GM18511 (cell line): ENCODE measurements at regions not wholly inside any gene's neighbourhood (a gene's known extent, or its start where the extent isn't known, plus 50 kb on each side); places are given as distances from the start of the nearest gene placed in this dataset.
"Not testable (repeated sequence)": the region's sequence is repeated elsewhere in the genome, so short reads cannot be mapped to it uniquely, and the experiment has no call there.

ENCODE experiments used
- ATAC-seq: cut with Tn5 transposase; IDR thresholded peaks from one replicate; pipeline ENCODE4 v1.9.1; 2021; ENCODE audit warnings: mild to moderate bottlenecking, moderate library complexity; ENCODE audit not compliant: unreplicated experiment

DNA sequence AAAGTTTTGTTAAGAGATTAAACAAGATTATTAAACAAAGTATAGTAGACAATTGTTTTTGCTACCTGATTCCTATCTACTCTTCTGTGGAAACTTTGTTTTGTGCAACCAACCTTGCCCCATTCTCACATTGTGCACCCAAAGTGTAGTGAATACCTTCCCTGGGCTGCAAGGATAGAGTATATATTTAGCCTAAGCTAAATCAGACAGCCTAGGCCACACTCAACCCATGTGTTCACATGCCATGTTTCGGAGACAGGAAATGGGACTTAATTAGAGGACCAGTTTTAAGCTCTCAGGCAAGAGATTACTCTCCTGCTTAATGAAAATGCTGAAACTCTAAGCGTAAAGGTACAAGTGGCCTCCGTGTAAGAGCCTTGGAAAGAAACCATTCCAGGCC, 734.9 kb upstream of the USP15 start:
- no peak for ATAC-seq

DNA sequence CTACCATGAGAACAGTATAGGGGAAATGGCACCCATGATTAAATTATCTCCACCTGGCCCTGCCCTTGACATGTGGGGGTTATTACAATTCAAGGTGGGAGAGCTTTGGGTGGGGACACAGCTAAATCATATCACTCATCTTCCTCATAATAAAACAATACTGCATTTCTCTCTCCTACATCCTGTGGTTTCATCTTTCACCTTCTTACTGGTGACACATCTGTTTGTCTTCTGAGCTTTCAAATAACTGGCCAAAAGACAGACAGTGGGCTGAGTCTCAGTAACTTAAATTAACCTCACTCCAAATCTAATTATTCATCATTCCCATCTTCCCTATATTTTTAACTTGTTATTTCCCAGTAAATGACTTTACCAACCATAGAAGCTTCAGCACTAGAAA, 729.7 kb upstream of the USP15 start:
- ATAC-seq: no peak

DNA sequence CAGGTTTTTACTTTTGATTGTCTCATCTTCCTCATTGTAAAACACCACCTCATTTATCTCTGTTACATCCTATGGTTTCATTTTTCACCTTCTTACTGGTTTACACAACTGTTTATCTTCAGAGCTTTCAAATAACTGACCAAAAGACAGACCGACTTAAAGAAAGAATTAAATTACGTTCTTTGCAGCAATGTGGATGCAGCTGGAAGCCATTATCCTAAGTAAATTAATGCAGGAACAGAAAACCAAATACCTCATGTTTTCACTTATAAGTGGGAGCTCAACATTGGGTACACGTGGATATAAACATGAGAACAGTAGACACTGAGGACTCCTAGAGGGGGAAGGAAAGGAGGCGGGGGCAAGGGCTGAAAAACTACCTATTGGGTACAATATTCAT, 729.0 kb upstream of the USP15 start:
- no peak for ATAC-seq

DNA sequence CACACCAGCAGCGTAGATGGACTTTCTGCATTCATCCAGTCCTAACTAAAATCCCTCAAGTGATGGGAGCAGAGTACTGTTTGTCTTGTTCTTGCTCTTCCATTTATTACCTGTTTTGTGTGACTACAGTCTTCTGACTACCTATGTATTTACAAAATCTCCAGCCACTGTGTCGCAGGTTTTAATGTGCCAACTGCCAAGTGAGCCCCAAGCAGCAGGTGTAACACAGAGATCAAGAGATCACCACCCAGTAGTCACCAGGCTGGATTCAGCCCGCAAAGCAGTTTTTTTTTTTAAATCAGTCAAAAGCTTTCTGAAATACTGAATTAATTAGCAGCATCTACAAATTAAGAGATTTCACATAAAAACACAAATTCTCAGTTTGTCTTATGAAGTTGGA, 724.1 kb upstream of the USP15 start:
- no peak for ATAC-seq

DNA sequence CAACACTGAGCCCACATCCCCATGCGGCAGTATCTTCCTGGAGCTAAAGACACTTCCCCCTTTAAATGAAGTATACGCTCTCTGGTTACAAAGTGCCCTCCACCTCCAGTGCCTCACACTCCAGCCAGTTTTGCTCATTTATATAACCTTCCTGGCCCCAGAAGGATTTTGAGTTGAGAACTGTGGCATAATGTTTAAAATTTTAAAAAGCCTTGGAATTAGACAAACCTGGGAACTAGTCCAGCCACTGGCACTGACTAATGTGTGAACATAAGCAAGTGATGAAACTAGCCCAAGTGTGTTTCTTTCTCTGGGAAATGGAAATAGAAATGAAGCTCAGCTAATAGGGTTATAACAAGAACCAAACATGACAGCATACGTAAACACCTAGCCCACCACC, 723.7 kb upstream of the USP15 start:
- no peak for ATAC-seq

DNA sequence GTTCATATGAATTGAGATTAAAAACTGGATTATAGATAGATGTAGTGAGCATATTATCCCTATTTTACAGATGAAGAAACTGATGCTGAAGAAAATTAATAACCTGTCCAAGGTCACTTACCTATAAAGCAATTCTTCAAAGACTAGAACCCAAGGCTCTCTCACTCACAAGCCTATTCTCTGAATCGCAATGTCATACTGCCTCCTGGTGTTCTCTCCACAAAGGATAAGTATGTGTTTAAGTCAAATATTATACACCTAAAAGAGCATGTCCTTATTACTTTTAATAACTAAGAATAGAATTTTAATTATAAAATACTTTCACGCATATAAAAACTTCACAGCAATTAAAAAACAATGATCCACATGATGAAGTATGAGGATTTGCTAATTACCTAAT, 721.3 kb upstream of the USP15 start:
- no peak for ATAC-seq

DNA sequence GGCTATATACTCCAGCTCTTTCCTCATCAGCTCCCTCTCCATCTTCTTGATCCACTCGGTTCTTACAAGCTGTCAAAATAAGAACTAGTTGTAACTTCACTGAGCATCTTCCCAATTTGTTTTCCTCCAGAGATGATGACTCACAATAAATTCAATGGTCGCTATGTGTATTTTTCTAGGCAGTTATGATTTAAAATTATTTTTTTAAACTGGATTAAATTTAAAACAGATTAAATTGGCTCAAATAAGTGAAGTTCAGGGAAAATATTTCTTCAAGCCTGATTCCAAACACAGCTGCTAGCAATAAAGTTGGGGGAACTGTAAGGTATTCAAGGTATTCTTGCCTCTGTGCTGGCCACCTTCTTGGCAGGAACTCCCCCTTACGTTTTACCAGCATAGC, 717.7 kb upstream of the USP15 start:
- no peak for ATAC-seq

DNA sequence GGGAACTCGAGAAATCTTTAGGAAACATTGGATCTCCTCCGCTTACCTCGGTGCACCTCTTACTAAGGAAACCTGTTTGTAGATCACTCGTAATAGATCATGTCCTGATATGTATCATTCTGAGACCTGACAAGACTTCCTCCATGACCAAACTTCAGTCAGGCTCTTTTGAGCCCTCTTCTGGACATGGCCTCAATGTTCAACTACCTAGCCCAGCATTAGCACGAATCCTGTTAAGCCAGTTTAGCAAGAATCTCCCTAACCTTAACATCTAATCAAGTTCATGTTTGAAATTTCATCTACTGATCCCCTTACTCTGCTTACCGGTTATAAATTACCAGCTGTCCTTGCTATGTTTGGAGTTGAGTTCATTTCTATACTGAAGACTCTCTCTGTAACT, 713.9 kb upstream of the USP15 start:
- no peak for ATAC-seq

DNA sequence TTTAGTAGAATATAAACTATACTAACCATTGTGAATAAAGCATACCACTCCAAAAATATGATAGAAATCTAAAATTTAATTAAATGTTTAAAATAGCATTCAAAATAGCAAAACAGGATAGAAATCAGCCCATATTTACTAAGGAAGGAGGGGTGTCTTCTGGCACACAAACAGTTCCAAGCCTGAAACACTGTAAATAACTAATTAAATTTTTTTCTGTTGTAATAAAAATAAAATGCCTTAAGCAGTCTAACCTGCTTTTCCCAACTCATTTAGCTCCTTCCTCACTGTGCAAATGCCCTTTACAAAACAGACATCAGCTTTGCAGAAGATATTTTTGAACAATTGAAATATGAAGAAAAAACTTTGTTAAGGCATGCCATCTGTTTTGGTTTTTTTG, 707.1 kb upstream of the USP15 start:
- ATAC-seq: no peak

DNA sequence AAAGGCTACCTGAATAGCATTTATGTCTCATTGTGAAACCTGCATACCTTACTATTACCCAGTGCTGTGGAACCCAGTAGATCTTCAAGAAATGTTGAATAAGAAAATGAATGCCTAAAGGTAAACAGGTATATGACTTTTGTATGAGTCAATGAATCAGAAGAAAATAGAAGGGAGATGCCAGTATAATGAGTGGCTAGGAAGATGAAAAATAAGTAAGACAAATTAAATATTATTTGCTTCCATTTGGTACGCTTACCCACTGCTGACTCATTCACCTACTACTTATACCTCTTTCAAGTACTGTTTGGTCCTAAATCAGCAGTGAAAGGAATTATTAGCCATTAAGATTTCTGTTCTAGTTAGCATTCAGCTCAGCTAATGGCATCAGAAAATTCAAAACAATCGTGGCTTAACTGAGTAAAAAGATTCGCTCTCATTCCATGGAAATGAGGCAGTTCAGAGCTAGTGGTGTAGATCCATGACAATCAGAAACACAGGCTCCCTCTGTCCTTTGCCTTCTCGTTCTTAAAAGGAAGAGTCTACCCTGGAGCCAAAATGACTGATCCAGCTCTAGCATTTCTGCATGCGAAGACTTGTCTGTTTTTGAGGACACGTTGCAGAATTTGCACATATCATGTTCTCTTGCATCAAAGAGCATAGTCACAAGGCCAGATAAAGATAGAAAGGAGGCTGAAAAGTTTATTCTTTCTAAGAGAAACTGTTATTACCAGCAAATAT, 705.8 kb upstream of the USP15 start:
- no peak for ATAC-seq

DNA sequence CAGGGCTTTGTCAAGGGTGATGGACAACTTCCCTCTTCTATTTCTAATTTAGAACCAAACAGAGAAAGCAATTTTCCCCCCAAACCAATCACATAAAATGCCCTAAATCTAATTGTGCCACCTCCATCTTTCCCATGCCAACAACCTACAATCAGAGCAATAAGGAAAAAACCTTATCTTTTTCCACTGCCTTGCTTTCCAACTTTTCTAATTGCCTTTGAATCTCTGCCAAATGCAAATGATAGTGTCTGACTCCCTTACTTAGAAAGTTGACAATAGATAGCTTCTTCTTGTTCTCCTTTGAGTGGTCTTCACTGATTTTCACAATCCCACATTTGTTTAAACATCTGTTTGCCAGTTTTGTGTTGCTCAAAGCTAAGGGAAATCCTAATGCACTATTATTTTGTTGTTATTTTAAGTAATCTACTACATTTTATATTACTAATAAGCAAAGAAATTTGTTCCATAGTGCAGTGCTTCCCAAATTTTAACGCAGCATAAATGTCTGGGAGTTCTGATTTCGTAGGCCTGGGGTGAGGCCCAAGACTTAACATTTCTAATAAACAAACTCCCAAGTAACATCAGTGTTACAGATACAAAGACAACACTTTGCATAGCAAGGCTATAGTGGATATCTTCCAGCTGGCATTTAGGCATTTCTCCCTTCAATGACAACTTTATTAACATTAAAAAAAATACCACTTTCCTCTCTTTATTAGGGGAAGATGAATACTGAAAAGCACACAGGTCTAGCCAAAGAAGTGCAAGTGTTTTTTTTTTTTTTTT, 696.3 kb upstream of the USP15 start:
- ATAC-seq: no peak

DNA sequence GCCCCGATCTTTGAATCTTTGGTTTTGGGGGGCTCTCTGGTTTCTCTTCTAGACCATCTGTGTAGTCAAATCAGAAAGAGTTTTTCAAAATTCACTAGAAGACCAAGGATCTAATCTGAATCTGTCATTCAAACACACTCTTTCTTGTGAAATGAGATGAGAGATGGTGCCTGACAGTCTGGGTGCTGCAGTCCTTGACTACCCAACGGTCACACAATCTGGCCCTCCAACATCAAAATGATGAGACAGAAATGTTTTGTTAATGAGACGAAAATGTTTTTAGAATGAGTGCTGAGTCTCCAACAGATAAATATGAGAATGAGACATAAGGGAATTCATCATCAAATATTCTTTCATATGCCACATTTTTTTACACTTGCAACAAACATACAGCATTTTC, 695.7 kb upstream of the USP15 start:
- ATAC-seq: no peak

DNA sequence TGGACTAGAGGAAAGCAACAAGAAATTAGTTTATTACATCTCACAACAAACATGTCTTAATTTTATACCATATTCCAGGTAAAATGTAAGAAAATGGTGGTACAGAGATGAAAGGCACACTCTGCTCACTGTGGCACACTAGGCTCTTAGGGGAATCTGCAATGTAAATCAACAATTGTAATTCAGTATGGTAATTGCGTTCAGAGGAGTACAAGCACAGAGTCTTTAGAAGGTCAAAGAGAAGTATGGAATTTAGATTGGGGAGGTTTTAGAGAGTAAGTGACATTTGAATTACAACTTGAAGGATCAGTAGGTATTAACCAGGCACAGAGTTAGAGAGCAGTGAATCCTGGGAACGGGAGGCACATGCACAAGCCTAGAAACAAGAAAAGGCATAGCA, 694.0 kb upstream of the USP15 start:
- ATAC-seq: no peak

DNA sequence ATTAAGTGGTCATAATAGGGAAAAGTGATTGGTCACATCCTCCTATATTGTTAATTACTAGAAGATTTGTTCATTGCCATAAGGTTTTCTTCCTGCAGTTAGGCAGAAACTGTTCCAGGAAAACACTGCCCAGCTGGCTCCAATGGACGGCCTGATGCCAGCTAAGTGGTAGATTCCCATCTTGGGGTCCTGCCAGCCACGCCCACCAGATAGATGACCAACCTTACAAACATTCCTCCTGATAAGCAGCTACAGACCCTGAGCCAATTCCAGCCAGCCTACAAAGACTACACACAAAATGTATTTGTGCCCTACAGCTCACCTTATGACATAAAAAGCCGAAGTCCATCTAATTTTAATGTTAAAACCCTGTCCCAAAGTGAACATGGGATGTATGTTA, 685.9 kb upstream of the USP15 start:
- no peak for ATAC-seq

DNA sequence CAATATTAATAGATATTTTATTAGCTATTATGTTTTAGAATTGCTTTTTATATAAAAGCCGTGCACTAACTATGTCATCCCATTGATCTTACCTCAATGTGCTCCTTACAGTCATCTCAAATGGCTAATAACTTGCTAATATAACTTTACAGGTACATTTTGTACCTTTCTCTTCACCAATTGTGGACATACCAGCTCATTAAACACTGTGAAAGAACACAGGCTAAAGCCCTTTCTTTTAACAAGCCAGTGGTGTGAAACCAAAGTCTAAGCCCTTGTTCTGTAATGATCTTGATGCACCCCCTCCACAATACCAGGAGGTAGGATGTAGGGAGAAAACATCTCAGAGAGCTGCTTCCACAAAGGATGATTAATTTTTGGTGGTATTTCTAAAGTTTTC, 675.3 kb upstream of the USP15 start:
- ATAC-seq: no peak

DNA sequence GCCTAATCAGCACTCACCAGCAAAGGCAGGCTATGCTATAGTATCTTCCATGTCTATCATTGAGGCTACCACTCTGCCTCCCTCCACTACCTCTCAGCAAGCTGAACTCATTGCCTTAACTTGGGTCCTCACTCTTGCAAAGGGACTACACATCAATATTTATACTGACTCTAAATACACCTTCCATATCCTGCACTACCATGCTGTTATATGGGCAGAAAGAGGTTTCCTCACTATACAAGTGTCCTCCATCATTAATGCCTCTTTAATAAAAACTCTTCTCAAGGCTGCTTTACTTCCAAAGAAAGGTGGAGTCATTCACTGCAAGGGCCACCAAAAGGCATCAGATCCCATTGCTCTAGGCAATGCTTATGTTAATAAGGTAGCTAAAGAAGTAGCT, 669.3 kb upstream of the USP15 start:
- not testable (repeated sequence) for ATAC-seq

DNA sequence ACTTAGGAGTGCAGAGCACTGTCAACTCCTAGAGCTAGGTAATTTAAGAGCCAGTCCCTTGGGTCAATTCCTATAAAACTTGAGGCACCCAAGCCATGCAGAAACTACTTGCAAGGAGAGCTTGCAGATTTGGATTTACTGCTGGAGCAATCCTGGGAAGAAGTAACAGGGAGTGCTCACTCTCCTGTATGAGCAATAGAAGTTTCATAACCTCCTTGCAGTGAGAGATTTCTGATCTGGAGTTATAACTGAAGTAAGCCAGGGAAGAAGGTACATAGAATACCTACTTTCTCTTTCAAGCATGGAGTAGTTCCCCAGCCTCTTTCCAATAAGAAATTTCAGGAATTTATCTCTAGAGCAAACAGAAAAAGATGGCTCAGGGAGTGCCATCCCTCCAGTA, 650.1 kb upstream of the USP15 start:
- no peak for ATAC-seq

DNA sequence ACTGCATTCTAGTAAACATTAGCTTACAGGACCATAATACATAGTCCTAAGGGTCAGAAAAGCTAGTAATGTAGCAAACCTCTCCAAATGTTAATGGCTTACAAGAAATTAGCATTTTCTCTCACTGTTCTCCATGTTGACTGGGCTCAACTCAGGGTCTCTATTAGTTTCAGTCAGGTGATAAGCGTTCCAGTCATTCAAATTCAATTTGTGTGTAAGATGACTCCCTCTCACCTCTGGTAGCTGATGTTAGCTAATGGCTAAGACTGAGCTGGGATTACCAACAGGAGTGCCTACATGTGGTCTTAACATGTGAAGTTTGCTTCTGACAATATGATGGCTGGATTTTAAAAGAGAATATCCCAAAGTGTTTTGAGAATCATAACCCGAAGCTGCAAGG, 630.5 kb upstream of the USP15 start:
- ATAC-seq: no peak

DNA sequence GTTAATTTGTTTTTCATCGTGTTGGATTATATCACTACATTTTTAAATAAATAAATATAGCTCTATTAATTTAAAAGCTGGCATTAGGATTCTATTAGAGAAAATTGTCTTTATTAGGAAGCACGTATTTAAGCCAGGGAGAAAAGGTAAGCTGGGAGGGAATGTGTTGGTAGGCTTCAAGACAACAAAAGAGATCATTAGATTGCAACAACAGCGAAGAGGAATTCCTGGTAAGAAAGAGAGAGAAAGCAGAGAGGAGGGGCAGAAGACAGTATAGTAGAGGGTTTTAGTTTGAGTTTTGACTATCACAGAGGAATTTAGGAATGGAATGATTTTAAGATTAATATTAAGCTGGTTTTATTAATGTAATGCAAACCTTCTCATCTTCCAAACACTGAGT, 613.6 kb upstream of the USP15 start:
- no peak for ATAC-seq

DNA sequence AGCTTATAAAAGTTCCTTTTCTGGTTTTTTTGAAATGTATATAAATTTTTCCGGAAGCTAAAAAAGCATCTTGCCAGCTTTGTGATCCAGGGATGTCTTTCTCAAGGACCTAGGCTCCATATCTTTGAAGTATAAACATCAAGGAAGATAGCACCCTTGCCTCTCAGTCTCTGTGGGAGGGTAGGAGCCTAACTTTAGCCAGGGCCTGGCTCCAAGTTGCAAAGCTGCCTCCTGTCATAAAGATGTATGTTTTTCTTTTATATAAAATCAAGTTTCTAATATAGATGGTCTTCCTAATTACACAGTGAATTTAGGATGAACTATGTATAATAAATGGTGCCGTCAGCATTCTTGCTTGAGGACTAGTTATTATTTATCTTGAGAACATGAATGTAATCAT, 612.6 kb upstream of the USP15 start:
- ATAC-seq: no peak

DNA sequence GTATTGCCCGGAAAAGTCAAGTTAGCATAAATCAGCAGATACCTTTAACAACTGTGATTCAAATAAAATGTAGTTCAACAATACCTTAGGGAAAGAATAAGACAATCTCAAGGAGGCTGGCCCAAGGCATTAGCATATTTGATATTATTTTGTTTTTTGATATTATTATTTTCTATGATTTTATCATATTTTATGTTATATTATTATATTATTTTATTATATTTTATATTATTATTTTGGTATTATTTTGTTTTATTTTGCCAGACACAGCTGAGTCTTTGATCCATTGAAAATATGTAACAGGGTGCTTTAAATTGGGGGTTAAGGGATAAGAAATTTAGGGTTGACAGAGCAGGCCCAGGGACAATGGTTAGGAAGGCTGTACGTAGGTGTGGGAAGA, 607.9 kb upstream of the USP15 start:
- ATAC-seq: no peak

DNA sequence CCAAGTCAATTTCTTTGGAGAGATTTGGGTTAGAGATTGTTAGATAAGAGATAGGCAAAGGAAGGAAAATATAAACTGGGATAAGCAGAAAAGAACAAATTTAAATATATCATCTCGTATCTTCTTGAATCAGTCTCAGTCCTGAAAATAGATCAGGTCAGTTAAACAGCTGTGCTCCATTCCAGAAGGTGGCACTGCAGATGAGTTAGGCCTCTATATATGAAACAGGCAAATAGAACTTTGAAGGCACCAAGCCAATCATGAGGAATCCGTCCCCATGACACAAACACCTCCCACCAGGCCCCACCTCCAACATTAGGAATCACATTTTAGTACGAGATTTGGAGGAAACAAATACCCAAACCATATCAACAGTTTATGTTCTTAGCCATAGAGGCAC, 605.5 kb upstream of the USP15 start:
- ATAC-seq: no peak

DNA sequence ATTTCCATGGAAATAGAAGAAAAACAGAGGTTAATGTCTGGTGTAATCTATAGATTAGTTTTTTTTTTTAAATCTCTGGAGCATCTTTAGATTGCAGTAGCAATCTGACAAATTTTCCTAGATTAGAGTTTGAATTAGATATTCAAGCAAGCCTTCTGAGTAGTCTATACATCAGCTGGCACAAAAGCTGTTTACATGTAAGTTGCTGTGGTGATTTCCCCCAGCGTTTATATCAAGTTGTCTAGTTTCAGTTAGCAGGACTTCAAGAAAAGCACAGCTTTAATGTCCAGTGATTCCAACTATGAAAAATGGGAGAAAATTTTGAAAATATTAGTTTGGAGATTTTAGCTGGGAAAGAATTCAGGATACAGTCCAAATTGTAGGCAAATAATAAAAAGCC, 605.0 kb upstream of the USP15 start:
- no peak for ATAC-seq
